ENCODE measurements at regions not wholly inside any gene's neighbourhood (a gene's known extent, or its start where the extent isn't known, plus 50 kb on each side); places are given as distances from the start of the nearest gene placed in this dataset.

- H3K27me3 ChIP-seq (ENCODE audit: insufficient read depth) = no peaks in the 10 kb centered on the region
- no peaks in the 10 kb centered on the region for H3F3A ChIP-seq (replicated peaks; ENCODE audit: low read depth)
- Mint-ChIP-seq H3K36me3 (ENCODE audit: low read depth) (no peaks in the 10 kb centered on the region), H3K4me3 (no peak overlapping the region), H3K9me3 (no peaks in the 10 kb centered on the region), H3K27ac (no peak overlapping the region), H3K27me3 (ENCODE audit: insufficient read depth, low read depth, poor library complexity) (no peaks in the 10 kb centered on the region), H3K4me1 (no peaks in the 10 kb centered on the region)
- no peak overlapping the region for H3K4me3 ChIP-seq
- H4K20me1 ChIP-seq (replicated peaks; ENCODE audit: insufficient read depth) = no peaks in the 10 kb centered on the region
- no peaks in the 10 kb centered on the region for H3K79me2 ChIP-seq (replicated peaks; ENCODE audit: insufficient read depth)
- H3K36me3 ChIP-seq (ENCODE audit: insufficient read depth) = no peaks in the 10 kb centered on the region
- H3K4me2 ChIP-seq = no peak overlapping the region
- H3K9me2 ChIP-seq (ENCODE audit: insufficient read depth) = no peaks in the 10 kb centered on the region
- H3K27ac ChIP-seq (ENCODE audit: low read depth) = no peak overlapping the region
- no peak for DNase-seq (ENCODE audit: low spot score)
- no peak for TF ChIP-seq JUNB (IDR thresholded peaks at IDR 0.05; ENCODE audit: unreplicated experiment)
- no peak for TF ChIP-seq POLR2AphosphoS5 (IDR thresholded peaks at IDR 0.05; ENCODE audit: low read depth)
- no peak for TF ChIP-seq ETS1 (IDR thresholded peaks at IDR 0.05)
- TF ChIP-seq CREB1 (CRISPR knock-in tag; IDR thresholded peaks at IDR 0.05; ENCODE audit: low read depth) = no peak
- TF ChIP-seq NANOG (IDR thresholded peaks at IDR 0.05; ENCODE audit: borderline replicate concordance) = no peak
- TF ChIP-seq STAT1 (IDR thresholded peaks at IDR 0.05; ENCODE audit: unreplicated experiment) = no peak
- TF ChIP-seq ZNF114 (CRISPR knock-in tag; IDR thresholded peaks at IDR 0.05) = no peak
- no peak for TF ChIP-seq ZNF331 (CRISPR knock-in tag; IDR thresholded peaks at IDR 0.05; ENCODE audit: low read depth)
- no peak for TF ChIP-seq ZNF462 (CRISPR knock-in tag; IDR thresholded peaks at IDR 0.05)
- TF ChIP-seq CTCF (conservative IDR thresholded peaks at IDR 0.05; ENCODE audit: low read depth in 2 of 2) = no peak
- TF ChIP-seq EZH2 (IDR thresholded peaks at IDR 0.05; ENCODE audit: low read depth, unreplicated experiment) = no peak
- no peak for TF ChIP-seq REST (IDR thresholded peaks at IDR 0.05; ENCODE audit: unreplicated experiment)
- TF ChIP-seq EZH2phosphoT487 (IDR thresholded peaks at IDR 0.05; ENCODE audit: unreplicated experiment) = no peak
- no peak for ATAC-seq
- H2AFZ ChIP-seq = no peak overlapping the region
- H3K4me1 ChIP-seq (ENCODE audit: insufficient read depth) = no peaks in the 10 kb centered on the region
Observed at GRCh38 chr13:89862011-89862690, 1485.3 kb upstream of the MIR17HG start.

Data from GM23338 (cell line).